Uterus (tissue), 2 donors: ENCODE measurements at regions not wholly inside any gene's neighbourhood (a gene's known extent, or its start where the extent isn't known, plus 50 kb on each side); places are given as distances from the start of the nearest gene placed in this dataset.

ENCODE experiments used
- POLR2A ChIP-seq, 2 donors: fragments of 450-650 bp; IDR thresholded peaks; one replicate each; pipeline ENCODE4 v1.6.1; 2016; ENCODE audit warnings: antibody characterized with exemption in 2 of 2, mild to moderate bottlenecking in 1 of 2, moderate library complexity in 1 of 2
- TF ChIP-seq, protein P1 (sequence below), 4 experiments: fragments of 200-600 bp in 2 of 4; fragments of 450-650 bp in 2 of 4; sonication (generic) in 2 of 4; IDR thresholded peaks; one replicate each; pipeline ENCODE4 v1.5.1; 2016 to 2019; ENCODE audit warnings: antibody characterized with exemption in 4 of 4, mild to moderate bottlenecking in 2 of 4, moderate library complexity in 1 of 4

DNA sequence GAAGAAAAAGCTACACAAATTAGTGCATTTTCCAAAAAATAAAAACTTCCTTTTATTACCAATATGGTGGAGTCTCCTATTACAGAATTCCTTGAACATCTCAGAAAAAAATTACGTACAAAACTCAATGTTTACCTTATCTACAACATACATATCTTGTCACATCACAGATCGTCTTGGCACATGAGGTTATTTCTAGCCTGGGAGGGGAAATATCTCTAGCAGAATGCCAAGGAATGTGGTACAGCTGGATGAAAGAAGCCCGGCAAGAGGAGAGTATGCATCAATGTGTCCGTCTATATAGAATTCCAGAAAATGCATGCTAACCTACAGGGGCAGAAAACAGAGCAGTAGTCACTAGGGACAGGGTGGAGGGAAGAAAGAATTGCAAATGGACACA lies 443.8 kb downstream of the ZSWIM6 start:
- TF ChIP-seq, protein P1, sequence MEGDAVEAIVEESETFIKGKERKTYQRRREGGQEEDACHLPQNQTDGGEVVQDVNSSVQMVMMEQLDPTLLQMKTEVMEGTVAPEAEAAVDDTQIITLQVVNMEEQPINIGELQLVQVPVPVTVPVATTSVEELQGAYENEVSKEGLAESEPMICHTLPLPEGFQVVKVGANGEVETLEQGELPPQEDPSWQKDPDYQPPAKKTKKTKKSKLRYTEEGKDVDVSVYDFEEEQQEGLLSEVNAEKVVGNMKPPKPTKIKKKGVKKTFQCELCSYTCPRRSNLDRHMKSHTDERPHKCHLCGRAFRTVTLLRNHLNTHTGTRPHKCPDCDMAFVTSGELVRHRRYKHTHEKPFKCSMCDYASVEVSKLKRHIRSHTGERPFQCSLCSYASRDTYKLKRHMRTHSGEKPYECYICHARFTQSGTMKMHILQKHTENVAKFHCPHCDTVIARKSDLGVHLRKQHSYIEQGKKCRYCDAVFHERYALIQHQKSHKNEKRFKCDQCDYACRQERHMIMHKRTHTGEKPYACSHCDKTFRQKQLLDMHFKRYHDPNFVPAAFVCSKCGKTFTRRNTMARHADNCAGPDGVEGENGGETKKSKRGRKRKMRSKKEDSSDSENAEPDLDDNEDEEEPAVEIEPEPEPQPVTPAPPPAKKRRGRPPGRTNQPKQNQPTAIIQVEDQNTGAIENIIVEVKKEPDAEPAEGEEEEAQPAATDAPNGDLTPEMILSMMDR (IDR thresholded peaks at IDR 0.05), result no peak
- TF ChIP-seq POLR2A (IDR thresholded peaks at IDR 0.05), result no peak
